Neural cell (in vitro differentiated cells): ENCODE measurements at regions not wholly inside any gene's neighbourhood (a gene's known extent, or its start where the extent isn't known, plus 50 kb on each side); places are given as distances from the start of the nearest gene placed in this dataset.
"Not testable (repeated sequence)": the region's sequence is repeated elsewhere in the genome, so short reads cannot be mapped to it uniquely, and the experiment has no call there.

Experiments used
- H2AFZ ChIP-seq: fragments of 200-600, 300-800 bp; sonication (generic), shearing (Covaris generic); 2 replicates; pipeline ENCODE4 v1.6.0; 2014; ENCODE audit warnings: low read depth, mild to moderate bottlenecking, antibody characterized with exemption, low read length, moderate library complexity
- H3F3A ChIP-seq: fragments of 200-600 bp; shearing (Covaris generic); 2 replicates; pipeline ENCODE4 v1.6.1; 2016; ENCODE audit warnings: mild to moderate bottlenecking, moderate library complexity, mixed read lengths, antibody characterized with exemption, low read length; ENCODE audit not compliant: insufficient read depth, poor library complexity, severe bottlenecking
- H3K27ac ChIP-seq: fragments of 200-600, 300-800 bp; sonication (generic), shearing (Covaris generic); 2 replicates; pipeline ENCODE4 v1.5.1; 2014; ENCODE audit warnings: mild to moderate bottlenecking, low read length, moderate library complexity
- H3K27me3 ChIP-seq: fragments of 300-800, 200-600 bp; sonication (generic), shearing (Covaris generic); 2 replicates; pipeline ENCODE4 v1.6.0; 2014; ENCODE audit warnings: mild to moderate bottlenecking, low read depth, low read length, moderate library complexity; ENCODE audit not compliant: insufficient read depth
- H3K36me3 ChIP-seq: fragments of 300-800, 200-600 bp; sonication (generic), shearing (Covaris generic); 2 replicates; pipeline ENCODE4 v1.5.1; 2014; ENCODE audit warnings: mild to moderate bottlenecking, antibody characterized with exemption, low read length, moderate library complexity; ENCODE audit not compliant: insufficient read depth
- H3K4me2 ChIP-seq: fragments of 300-800, 200-600 bp; sonication (generic), shearing (Covaris generic); 2 replicates; pipeline ENCODE4 v1.6.0; 2014; ENCODE audit warnings: mild to moderate bottlenecking, low read length
- H3K4me3 ChIP-seq: fragments of 300-800, 200-600 bp; sonication (generic), shearing (Covaris generic); 2 replicates; pipeline ENCODE4 v1.5.1; 2014; ENCODE audit warnings: mild to moderate bottlenecking, low read length, moderate library complexity
- H3K79me2 ChIP-seq: fragments of 200-600 bp; shearing (Covaris generic); replicated peaks from 2 replicates; pipeline ENCODE4 v1.6.0; 2014; ENCODE audit warnings: mild to moderate bottlenecking, low read length, moderate library complexity; ENCODE audit not compliant: insufficient read depth
- H3K9ac ChIP-seq: fragments of 300-800, 200-600 bp; sonication (generic), shearing (Covaris generic); 2 replicates; pipeline ENCODE4 v1.6.1; 2016; ENCODE audit warnings: mild to moderate bottlenecking, low read length, mixed read lengths
- H3K9me2 ChIP-seq: fragments of 200-600 bp; shearing (Covaris generic); 2 replicates; pipeline ENCODE4 v1.6.1; 2016; ENCODE audit warnings: mild to moderate bottlenecking, low read length, mixed read lengths; ENCODE audit not compliant: insufficient read depth
- H3K9me3 ChIP-seq: fragments of 200-600, 300-800 bp; sonication (generic), shearing (Covaris generic); 2 replicates; pipeline ENCODE4 v1.6.1; 2016; ENCODE audit warnings: mild to moderate bottlenecking, mixed run types, low read length, moderate library complexity, mixed read lengths
- H4K20me1 ChIP-seq: fragments of 200-600 bp; shearing (Covaris generic); 2 replicates; pipeline ENCODE4 v1.6.1; 2016; ENCODE audit warnings: mild to moderate bottlenecking, mixed run types; ENCODE audit not compliant: insufficient read depth
- EP300 ChIP-seq: fragments of 450-650 bp; conservative IDR thresholded peaks from 2 replicates; pipeline ENCODE4 v1.6.1; 2014; ENCODE audit warnings: antibody characterized with exemption, mild to moderate bottlenecking, moderate library complexity; ENCODE audit not compliant: poor library complexity, severe bottlenecking
- EZH2 ChIP-seq: fragments of 200-600, 300-800 bp; shearing (Covaris generic), sonication (generic); IDR thresholded peaks from 2 replicates; pipeline ENCODE4 v1.6.1; 2014; ENCODE audit warnings: antibody characterized with exemption, low read length, borderline replicate concordance, mild to moderate bottlenecking; ENCODE audit not compliant: insufficient read depth, poor library complexity, severe bottlenecking
- MXI1 ChIP-seq: fragments of 450-650 bp; conservative IDR thresholded peaks from 2 replicates; pipeline ENCODE4 v1.6.1; 2014; ENCODE audit warnings: antibody characterized with exemption, mild to moderate bottlenecking; ENCODE audit not compliant: poor library complexity, severe bottlenecking
- POLR2AphosphoS5 ChIP-seq: IDR thresholded peaks from 2 replicates; pipeline ENCODE4 v1.6.1; 2012
- RAD21 ChIP-seq: fragments of 450-650 bp; conservative IDR thresholded peaks from 2 replicates; pipeline ENCODE4 v1.6.1; 2014; ENCODE audit warnings: antibody characterized with exemption, mild to moderate bottlenecking, moderate library complexity
- SMC3 ChIP-seq: fragments of 450-650 bp; conservative IDR thresholded peaks from 2 replicates; pipeline ENCODE4 v1.6.1; 2014; ENCODE audit warnings: antibody characterized with exemption, mild to moderate bottlenecking, moderate library complexity; ENCODE audit not compliant: poor library complexity
- TAF1 ChIP-seq: IDR thresholded peaks from 2 replicates; pipeline ENCODE4 v1.6.1; 2012; ENCODE audit warnings: low read depth
- TF ChIP-seq, protein P1 (sequence below): IDR thresholded peaks from 2 replicates; pipeline ENCODE4 v1.6.1; 2012; ENCODE audit warnings: borderline replicate concordance
- TF ChIP-seq, protein P2 (sequence below): fragments of 450-650 bp; IDR thresholded peaks from 2 replicates; pipeline ENCODE4 v1.5.1; 2014; ENCODE audit warnings: antibody characterized with exemption, mild to moderate bottlenecking, moderate library complexity; ENCODE audit not compliant: poor library complexity, severe bottlenecking

DNA sequence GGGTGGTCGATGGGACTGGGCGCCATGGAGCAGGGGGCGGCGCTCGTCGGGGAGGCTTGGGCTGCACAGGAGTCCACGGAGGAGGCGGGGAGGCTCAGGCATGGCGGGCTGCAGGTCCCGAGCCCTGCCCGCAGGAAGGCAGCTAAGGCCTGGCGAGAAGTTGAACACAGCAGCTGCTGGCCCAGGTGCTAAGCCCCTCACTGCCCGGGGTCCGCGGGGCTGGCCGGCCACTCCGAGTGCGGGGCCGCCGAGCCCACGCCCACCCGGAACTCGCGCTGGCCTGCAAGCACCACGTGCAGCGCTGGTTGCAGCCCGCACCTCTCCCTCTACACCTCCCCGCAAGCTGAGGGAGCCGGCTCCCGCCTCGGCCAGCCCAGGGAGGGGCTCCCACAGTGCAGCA, 230.6 kb upstream of the C16orf82 start:
- H3K4me2 ChIP-seq, H3K36me3 ChIP-seq, H3F3A ChIP-seq, H3K4me3 ChIP-seq, H2AFZ ChIP-seq, H3K9me2 ChIP-seq, H3K9me3 ChIP-seq, H3K9ac ChIP-seq, H3K79me2 ChIP-seq, H3K27me3 ChIP-seq, H4K20me1 ChIP-seq, H3K27ac ChIP-seq: not testable (repeated sequence)

- Histone ChIP-seq H2AFZ (no peak overlapping the region), H3K79me2 (no peaks in the 10 kb centered on the region), H4K20me1 (no peaks in the 10 kb centered on the region), H3K27ac (no peak overlapping the region), H3K4me2 (no peak overlapping the region), H3K27me3 (no peaks in the 10 kb centered on the region), H3K9me2 (no peaks in the 10 kb centered on the region), H3K4me3 (no peak overlapping the region), H3K36me3 (no peaks in the 10 kb centered on the region), H3K9me3 (no peaks in the 10 kb centered on the region), H3K9ac (no peak overlapping the region), H3F3A (no peaks in the 10 kb centered on the region)
- TF ChIP-seq SMC3 (no peak), POLR2AphosphoS5 (no peak), RAD21 (no peak), EZH2 (no peak), MXI1 (no peak), EP300 (no peak), TAF1 (no peak)
- TF ChIP-seq, protein P1, sequence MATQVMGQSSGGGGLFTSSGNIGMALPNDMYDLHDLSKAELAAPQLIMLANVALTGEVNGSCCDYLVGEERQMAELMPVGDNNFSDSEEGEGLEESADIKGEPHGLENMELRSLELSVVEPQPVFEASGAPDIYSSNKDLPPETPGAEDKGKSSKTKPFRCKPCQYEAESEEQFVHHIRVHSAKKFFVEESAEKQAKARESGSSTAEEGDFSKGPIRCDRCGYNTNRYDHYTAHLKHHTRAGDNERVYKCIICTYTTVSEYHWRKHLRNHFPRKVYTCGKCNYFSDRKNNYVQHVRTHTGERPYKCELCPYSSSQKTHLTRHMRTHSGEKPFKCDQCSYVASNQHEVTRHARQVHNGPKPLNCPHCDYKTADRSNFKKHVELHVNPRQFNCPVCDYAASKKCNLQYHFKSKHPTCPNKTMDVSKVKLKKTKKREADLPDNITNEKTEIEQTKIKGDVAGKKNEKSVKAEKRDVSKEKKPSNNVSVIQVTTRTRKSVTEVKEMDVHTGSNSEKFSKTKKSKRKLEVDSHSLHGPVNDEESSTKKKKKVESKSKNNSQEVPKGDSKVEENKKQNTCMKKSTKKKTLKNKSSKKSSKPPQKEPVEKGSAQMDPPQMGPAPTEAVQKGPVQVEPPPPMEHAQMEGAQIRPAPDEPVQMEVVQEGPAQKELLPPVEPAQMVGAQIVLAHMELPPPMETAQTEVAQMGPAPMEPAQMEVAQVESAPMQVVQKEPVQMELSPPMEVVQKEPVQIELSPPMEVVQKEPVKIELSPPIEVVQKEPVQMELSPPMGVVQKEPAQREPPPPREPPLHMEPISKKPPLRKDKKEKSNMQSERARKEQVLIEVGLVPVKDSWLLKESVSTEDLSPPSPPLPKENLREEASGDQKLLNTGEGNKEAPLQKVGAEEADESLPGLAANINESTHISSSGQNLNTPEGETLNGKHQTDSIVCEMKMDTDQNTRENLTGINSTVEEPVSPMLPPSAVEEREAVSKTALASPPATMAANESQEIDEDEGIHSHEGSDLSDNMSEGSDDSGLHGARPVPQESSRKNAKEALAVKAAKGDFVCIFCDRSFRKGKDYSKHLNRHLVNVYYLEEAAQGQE, result no peak
- TF ChIP-seq, protein P2, sequence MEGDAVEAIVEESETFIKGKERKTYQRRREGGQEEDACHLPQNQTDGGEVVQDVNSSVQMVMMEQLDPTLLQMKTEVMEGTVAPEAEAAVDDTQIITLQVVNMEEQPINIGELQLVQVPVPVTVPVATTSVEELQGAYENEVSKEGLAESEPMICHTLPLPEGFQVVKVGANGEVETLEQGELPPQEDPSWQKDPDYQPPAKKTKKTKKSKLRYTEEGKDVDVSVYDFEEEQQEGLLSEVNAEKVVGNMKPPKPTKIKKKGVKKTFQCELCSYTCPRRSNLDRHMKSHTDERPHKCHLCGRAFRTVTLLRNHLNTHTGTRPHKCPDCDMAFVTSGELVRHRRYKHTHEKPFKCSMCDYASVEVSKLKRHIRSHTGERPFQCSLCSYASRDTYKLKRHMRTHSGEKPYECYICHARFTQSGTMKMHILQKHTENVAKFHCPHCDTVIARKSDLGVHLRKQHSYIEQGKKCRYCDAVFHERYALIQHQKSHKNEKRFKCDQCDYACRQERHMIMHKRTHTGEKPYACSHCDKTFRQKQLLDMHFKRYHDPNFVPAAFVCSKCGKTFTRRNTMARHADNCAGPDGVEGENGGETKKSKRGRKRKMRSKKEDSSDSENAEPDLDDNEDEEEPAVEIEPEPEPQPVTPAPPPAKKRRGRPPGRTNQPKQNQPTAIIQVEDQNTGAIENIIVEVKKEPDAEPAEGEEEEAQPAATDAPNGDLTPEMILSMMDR, result no peak
Measured at GRCh38 chr16:26838931-26839330, 227.8 kb upstream of the C16orf82 start.

DNA sequence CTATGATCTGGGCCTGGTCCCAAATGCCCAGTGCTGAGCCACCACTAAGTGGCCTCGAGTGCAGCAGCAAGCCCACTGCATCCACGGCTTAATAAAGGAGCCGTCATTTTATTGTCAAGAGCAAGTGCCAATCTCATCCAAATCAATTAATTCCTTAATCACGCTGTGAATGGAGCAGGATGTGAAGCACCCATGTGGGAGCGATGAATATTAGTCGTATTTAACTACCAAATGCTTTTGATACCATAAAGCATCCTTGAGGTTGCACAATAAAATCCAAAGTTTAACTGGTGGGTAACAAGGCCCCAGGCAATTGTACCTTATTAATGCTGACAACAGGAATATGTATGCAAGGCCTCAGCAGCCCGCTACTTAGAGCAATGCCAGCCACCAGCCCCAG, 226.0 kb upstream of the C16orf82 start:
- no peak overlapping the region for H2AFZ ChIP-seq
- no peaks in the 10 kb centered on the region for H3K36me3 ChIP-seq
- no peak overlapping the region for H3K4me2 ChIP-seq
- H3K9me2 ChIP-seq, result no peaks in the 10 kb centered on the region
- TF ChIP-seq RAD21 (no peak), EP300 (no peak)
- H3F3A ChIP-seq, result no peaks in the 10 kb centered on the region
- H4K20me1 ChIP-seq, result no peaks in the 10 kb centered on the region
- H3K9me3 ChIP-seq, result no peaks in the 10 kb centered on the region
- H3K4me3 ChIP-seq, result no peak overlapping the region
- no peaks in the 10 kb centered on the region for H3K79me2 ChIP-seq
- no peaks in the 10 kb centered on the region for H3K27me3 ChIP-seq
- H3K9ac ChIP-seq, result no peak overlapping the region
- H3K27ac ChIP-seq, result no peak overlapping the region
